Stimulated activated CD4-positive, alpha-beta T cell treated with anti-CD3 and anti-CD28 coated beads, Interleukin-2, amount 100 ng/mL, for 24 hours (primary cell): ENCODE measurements at regions not wholly inside any gene's neighbourhood (a gene's known extent, or its start where the extent isn't known, plus 50 kb on each side); places are given as distances from the start of the nearest gene placed in this dataset.
"Not testable (repeated sequence)": the region's sequence is repeated elsewhere in the genome, so short reads cannot be mapped to it uniquely, and the experiment has no call there.

Experiments
- DNase-seq, 2 donors: peaks; one replicate each; pipeline ENCODE4 v3.0.0-alpha.2; 2020

DNA sequence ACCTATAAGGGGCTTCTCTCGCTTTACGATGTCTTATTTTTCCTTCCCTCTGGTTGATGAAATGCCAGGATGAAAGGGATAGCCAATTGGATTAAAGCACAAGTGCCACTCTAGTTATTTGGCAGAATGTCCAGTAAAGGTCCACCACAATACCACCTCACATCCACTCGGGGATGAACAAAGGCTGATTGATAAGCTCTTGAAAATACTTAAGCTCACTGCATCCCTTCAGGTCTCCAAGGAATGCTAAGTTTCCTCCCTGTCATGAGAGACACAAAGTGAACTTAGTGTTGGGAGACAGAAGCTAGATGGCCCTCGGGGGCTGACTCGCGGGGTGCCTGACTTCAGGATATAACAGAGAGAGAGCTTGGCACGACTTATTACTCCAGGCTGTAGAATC is 185.9 kb upstream of the ZNF644 start:
- not testable (repeated sequence) for DNase-seq

GRCh38 chr1:91204150-91204549 is 182.3 kb upstream of the ZNF644 start:
- not testable (repeated sequence) for DNase-seq

GRCh38 chr1:91201694-91202093 is 179.9 kb upstream of the ZNF644 start:
- DNase-seq, result no peak

- no peak for DNase-seq
Observed at GRCh38 chr1:91201176-91201575, 179.3 kb upstream of the ZNF644 start.

DNA sequence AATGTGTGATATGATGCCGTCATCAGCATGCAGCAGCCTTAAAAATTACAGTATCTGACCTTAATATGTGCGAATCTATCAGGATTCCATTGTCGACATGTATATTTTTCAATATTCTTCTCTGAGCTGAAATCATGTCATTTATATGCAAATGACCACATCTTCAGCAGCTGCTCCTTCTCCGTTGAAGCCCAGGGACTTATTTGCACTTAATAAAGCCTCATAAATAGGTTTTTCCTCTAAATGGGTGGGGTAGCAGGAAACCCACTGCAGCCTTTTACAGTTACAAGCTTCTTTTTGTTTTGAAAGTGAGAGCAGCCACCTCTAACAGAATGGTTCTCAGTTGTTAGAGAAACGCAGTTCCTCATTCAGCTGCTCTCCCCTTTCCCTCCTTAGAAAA is 178.8 kb upstream of the ZNF644 start:
- DNase-seq, result no peak

DNA sequence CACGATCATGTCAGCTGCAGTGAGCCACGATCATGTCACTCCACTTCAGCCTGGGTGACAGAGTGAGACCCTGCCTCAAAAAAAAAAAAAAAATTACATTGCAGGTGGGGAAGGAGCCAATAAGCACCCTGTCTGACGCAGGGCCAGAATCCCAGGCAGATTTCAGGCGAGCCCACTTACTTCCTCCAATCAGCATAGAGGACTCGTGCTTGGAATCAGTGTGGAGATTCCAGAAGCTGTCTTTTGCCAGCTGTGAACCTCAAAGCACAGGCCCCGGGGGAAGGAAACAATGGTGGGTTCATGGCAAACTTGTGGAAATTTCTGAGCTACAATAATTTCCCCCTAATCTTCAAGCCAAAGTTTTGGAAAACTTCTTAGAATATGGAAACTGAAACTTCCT is 178.2 kb upstream of the ZNF644 start:
- no peak for DNase-seq

DNA sequence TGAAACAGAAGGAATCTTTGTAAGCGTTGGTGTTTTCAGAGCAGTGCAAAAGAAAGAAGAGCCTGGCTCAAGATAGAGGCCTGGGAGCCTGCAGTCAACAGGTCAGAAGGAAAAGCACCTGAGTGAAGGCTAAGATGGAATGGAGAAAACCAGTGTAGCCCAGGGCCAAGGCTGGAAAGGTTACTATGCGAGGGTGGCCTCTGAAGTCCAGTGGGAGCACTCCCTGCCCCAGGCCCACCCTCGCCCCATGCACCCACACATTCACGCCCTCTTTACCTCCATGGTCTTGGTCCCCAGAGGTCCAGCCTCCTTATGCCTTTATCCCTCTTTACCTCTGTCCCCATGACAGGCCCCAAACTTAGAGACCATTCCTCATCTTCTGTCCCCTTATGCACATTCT is 169.2 kb upstream of the ZNF644 start:
- DNase-seq, result no peak

DNA sequence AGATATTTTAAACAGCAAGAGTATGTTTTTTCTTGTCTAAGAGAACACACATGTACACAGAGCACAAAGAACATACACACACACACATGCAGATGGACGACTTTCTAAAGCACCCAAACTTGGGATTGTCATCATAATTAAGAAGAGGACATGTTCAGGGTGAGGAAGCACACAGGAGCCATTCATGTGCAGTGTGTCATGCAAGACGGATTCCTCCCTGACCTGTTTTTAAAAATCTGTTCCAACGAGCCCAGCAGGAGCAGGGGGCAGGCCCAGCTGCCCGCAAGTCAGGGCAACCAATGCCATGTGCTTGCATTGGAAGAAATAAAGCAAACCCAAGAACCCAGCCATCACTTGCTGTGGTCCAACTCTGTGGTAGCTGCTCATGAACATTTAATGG is 167.3 kb upstream of the ZNF644 start:
- DNase-seq, result no peak

DNA sequence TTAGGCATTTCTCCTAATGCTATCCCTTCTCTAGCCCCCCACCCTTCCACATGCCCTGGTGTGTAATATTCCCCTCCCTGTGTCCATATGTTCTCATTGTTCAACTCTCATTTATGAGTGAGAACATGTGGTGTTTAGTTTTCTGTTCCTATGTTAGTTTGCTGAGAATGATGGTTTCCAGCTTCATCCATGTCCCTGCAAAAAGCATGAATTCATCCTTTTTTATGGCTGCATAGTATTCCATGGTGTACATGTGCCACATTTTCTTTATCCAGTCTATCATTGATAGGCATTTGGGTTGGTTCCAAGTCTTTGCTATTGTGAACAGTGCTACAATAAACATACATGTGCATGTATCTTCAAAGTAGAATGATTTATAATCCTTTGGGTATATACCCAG is 161.0 kb upstream of the ZNF644 start:
- not testable (repeated sequence) for DNase-seq

- DNase-seq, result no peak
Observed at GRCh38 chr1:91176250-91176649, 154.4 kb upstream of the ZNF644 start.

DNA sequence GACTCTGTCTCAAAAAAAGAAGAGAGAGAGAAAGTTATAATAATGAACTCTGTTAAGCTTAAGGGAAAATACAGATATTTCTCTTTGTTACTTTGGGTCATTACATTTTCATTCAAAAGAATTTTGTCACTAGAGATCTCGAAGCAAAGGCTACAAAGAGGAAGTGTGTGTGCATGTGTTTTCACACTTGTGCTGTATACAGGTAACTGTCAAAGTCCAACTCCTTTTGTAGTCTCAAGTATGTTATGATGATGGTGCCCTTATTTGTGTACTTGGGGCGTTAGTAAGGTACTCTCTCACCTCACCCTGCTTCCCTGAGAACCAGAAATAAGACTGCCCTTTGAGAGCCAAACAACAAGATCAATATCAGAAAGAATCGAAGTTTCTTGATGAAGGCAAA is 152.9 kb upstream of the ZNF644 start:
- DNase-seq, result no peak

- DNase-seq, result no peak
Observed at GRCh38 chr1:91173346-91173890, 151.6 kb upstream of the ZNF644 start.

DNA sequence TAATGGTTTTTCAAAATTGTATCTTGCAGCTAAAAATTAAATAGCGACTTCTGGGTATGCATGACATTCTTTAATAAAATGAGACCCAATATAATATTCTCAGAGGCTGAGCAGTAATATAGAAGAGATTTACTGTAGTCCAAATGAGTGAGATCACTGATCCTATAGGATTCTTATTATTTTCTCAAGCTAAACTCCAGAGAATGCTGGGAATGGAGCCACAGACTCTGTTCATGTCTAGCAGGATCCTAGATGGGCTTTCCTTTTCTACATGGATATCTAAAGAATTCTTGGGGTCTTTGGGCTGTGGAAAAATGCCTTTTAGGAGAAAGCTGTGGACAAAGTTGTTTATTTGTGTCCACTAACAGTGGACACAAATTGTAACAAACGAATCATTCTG is 150.7 kb upstream of the ZNF644 start:
- no peak for DNase-seq

GRCh38 chr1:91171898-91172297 is 150.1 kb upstream of the ZNF644 start:
- DNase-seq, result no peak

GRCh38 chr1:91170571-91170970 is 148.7 kb upstream of the ZNF644 start:
- DNase-seq, result no peak

DNA sequence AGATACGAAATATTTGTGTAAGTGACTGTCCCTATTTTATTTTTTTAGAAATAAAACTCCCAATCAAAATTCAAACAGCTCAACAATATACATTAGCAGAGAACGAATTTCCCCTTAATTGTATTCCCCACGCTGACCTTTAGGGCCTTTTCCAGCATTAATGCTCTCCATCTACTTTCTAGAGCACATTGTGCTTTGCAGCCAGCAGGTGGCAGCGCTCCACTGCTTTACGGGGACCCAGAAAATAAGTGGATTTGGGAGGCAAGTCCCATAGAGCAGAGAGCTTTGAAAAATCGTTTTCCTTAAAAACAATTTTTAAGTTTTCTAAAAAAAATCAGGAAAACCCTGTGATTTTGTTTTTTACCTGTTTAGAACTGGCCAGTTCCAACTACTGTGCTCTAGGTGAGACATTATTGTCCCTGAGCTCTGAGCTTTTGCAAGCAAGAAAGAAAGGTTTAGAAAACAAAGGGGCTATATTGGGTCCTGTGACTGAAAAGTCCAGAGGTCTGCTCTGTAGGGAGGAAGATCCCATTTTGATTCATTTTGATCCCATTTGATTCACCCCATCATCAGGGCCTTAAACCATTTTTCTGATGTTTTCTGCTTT is 144.4 kb upstream of the ZNF644 start:
- peak; percentile 35 to 41 for DNase-seq

DNA sequence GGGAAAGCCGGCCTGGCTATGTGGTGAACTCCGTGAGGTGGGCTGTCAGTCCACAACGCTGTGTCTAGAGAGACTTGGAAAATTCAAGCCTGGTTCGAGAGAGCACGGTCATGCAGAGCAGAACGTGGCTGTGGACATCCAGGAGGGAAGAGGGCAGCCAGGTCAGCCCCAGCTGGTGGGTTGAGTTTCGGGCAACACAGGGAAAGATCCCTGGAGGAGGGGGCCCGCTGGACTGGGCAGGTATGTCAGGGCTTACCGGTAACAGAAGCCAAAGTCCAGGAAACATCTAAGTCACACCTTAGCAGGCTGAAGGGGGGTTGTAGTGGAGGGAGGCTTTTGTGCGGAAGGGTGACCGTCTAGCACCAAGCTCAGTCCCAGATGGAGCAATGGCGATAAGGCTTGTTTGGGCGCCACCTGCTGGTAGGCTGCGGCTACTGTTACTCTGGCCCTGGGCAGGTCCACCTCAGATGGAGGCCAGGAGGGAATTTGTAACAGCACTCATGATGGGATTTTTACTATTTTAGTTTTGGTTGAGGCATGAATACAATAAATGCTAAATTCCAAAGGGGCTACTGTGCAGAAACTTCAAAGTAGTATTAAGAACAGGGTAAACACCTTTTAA is 143.3 kb upstream of the ZNF644 start:
- peak; percentile 80 to 85 for DNase-seq

- DNase-seq, result no peak
Observed at GRCh38 chr1:91162613-91163012, 140.8 kb upstream of the ZNF644 start.

DNA sequence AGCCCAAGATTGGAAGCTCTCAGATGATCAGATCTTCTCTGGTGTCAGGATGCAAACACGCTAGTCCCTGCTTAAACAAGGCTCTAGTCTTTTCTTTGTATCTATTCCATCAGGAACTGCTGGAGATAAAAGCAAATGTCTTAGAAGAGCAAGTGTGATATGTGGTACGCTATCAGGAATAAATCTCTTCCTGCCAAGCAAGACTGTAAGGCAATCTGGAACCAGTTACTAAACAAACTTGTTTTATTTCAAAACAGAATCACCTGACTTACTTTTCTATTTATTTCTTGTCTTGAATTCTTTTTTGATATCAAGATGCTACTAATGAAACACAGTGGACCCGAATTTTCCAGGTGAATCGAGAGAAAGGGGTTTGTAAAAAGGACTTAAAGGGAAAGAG is 139.9 kb upstream of the ZNF644 start:
- DNase-seq, result no peak

- DNase-seq, result no peak
Observed at GRCh38 chr1:91161166-91161565, 139.3 kb upstream of the ZNF644 start.

DNA sequence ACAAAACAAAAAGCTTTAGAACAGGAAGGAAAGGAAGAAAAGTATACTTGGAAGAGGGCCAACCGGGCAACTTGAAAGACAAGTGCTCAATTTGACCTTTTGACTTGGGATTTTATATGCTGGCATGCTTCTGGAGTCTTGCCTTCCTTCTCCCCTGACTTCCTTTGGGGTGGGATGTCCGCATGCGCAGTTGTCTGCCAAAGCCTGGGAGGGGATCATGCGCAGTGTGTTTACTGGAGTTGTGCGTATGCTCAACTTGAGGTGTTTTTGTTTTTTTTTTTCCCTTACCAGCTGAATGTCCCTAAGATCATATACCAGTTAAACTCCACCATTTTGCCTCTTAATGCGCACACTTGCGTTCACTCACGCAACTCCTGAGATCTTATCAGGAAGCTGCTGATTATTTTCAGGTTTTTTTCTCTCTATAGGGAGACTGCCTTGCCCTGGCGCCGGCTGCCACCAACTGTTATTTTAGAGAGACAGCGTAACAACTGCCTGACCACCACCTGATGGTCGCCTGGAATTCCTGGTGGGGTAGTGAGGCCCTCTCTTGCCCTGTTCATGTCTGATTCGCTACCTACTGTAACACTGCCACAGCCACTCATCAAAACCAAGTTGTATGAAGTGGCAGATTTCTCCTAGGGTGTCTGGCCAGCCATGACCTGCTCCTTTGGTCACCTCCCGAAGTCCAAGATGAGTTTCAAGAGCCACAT is 138.7 kb upstream of the ZNF644 start:
- DNase-seq, result no peak

GRCh38 chr1:91153341-91153740 is 131.5 kb upstream of the ZNF644 start:
- DNase-seq, result no peak

GRCh38 chr1:91152331-91152730 is 130.5 kb upstream of the ZNF644 start:
- no peak for DNase-seq

DNA sequence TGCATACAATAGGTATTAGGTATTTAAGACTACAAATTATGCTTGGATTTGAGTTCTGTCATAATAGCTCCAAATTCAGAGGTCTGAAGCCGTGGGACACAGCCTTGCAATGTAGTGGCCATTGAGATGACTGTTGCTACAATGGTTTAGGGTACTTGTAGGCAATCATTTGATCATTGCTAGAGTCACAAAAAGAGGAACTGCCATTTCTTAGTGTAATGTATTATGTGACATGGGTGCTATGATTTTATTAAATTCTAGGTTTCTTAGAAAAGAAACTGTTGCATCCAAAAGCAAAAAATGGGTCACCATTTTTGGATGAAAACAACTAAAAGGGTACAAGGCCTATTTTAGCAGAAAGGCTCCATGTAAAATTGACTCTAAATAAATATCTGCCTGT is 129.9 kb upstream of the ZNF644 start:
- DNase-seq, result no peak
